ENCODE measurements at regions not wholly inside any gene's neighbourhood (a gene's known extent, or its start where the extent isn't known, plus 50 kb on each side); places are given as distances from the start of the nearest gene placed in this dataset.
"Not testable (repeated sequence)": the region's sequence is repeated elsewhere in the genome, so short reads cannot be mapped to it uniquely, and the experiment has no call there.

GRCh38 chr18:42306594-42306980 lies 351.6 kb downstream of the PIK3C3 start:
- no peak for DNase-seq (ENCODE audit: low read depth in 1 of 2, low spot score in 1 of 2)

- DNase-seq (ENCODE audit: low read depth in 1 of 2, low spot score in 1 of 2): no peak
These were observed 355.9 kb downstream of the PIK3C3 start for GRCh38 chr18:42310956-42311355.

GRCh38 chr18:42326752-42327151 lies 371.7 kb downstream of the PIK3C3 start:
- no peak for DNase-seq (ENCODE audit: low read depth in 1 of 2, low spot score in 1 of 2)

- DNase-seq (ENCODE audit: low read depth in 1 of 2, low spot score in 1 of 2): no peak
These were observed 373.9 kb downstream of the PIK3C3 start for GRCh38 chr18:42328931-42329330.

- DNase-seq (ENCODE audit: low read depth in 1 of 2, low spot score in 1 of 2): no peak
These were observed 375.3 kb downstream of the PIK3C3 start for GRCh38 chr18:42330296-42330695.

- DNase-seq (ENCODE audit: low read depth in 1 of 2, low spot score in 1 of 2): no peak
These were observed 378.5 kb downstream of the PIK3C3 start for GRCh38 chr18:42333558-42333957.

GRCh38 chr18:42334931-42335330 lies 379.9 kb downstream of the PIK3C3 start:
- no peak for DNase-seq (ENCODE audit: low read depth in 1 of 2, low spot score in 1 of 2)

GRCh38 chr18:42336139-42336538 lies 381.1 kb downstream of the PIK3C3 start:
- no peak for DNase-seq (ENCODE audit: low read depth in 1 of 2, low spot score in 1 of 2)

GRCh38 chr18:42337337-42337736 lies 382.3 kb downstream of the PIK3C3 start:
- not testable (repeated sequence) for DNase-seq (ENCODE audit: low read depth in 1 of 2, low spot score in 1 of 2)

GRCh38 chr18:42338683-42339082 lies 383.6 kb downstream of the PIK3C3 start:
- DNase-seq (ENCODE audit: low read depth in 1 of 2, low spot score in 1 of 2): no peak

- no peak for DNase-seq (ENCODE audit: low read depth in 1 of 2, low spot score in 1 of 2)
These were observed 384.3 kb downstream of the PIK3C3 start for GRCh38 chr18:42339372-42339771.

GRCh38 chr18:42340423-42341009 lies 385.5 kb downstream of the PIK3C3 start:
- no peak for DNase-seq (ENCODE audit: low read depth in 1 of 2, low spot score in 1 of 2)

- no peak for DNase-seq (ENCODE audit: low read depth in 1 of 2, low spot score in 1 of 2)
These were observed 386.4 kb downstream of the PIK3C3 start for GRCh38 chr18:42341423-42341822.

- DNase-seq (ENCODE audit: low read depth in 1 of 2, low spot score in 1 of 2): no peak
These were observed 393.7 kb downstream of the PIK3C3 start for GRCh38 chr18:42348722-42349121.

GRCh38 chr18:42351455-42351854 lies 396.4 kb downstream of the PIK3C3 start:
- DNase-seq (ENCODE audit: low read depth in 1 of 2, low spot score in 1 of 2): no peak

- no peak for DNase-seq (ENCODE audit: low read depth in 1 of 2, low spot score in 1 of 2)
These were observed 405.7 kb downstream of the PIK3C3 start for GRCh38 chr18:42360716-42361115.

GRCh38 chr18:42363446-42364441 lies 408.7 kb downstream of the PIK3C3 start:
- DNase-seq (ENCODE audit: low read depth in 1 of 2, low spot score in 1 of 2): no peak

GRCh38 chr18:42364766-42365165 lies 409.7 kb downstream of the PIK3C3 start:
- no peak for DNase-seq (ENCODE audit: low read depth in 1 of 2, low spot score in 1 of 2)

- no peak for DNase-seq (ENCODE audit: low read depth in 1 of 2, low spot score in 1 of 2)
These were observed 410.6 kb downstream of the PIK3C3 start for GRCh38 chr18:42365591-42365990.

GRCh38 chr18:42373584-42373983 lies 418.6 kb downstream of the PIK3C3 start:
- DNase-seq (ENCODE audit: low read depth in 1 of 2, low spot score in 1 of 2): no peak

- no peak for DNase-seq (ENCODE audit: low read depth in 1 of 2, low spot score in 1 of 2)
These were observed 419.9 kb downstream of the PIK3C3 start for GRCh38 chr18:42374961-42375360.

GRCh38 chr18:42378854-42379253 lies 423.8 kb downstream of the PIK3C3 start:
- not testable (repeated sequence) for DNase-seq (ENCODE audit: low read depth in 1 of 2, low spot score in 1 of 2)
